ENCODE measurements at regions not wholly inside any gene's neighbourhood (a gene's known extent, or its start where the extent isn't known, plus 50 kb on each side); places are given as distances from the start of the nearest gene placed in this dataset.
A peak's percentile ranks its signal among the peaks of the same experiment; 100 is the strongest.

DNA sequence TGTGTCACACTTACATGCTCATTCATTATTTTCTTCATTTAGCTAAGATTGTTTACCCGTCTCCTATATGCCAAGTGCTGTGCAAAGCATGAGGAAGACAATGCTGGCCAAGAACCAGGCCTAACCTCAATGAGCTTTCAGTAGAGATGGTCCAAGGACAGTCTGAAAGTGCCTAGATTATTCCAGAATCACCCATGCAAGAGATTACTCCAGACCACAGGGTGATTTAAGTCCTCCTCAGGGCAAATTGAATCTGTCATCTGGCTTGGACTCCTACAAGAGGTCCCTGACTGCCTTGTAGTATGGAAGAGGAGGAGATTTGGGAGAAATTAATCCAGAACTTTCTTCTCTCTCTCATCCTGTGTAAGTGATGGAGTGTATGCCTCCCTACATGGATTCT is 99.4 kb upstream of the NDP start:
- no peaks in the 10 kb centered on the region for H4K20me1 ChIP-seq (ENCODE audit: insufficient read depth)
- no peaks in the 10 kb centered on the region for H3K9me3 ChIP-seq (ENCODE audit: control insufficient read depth in 1 of 2, insufficient read depth in 1 of 2, low read depth in 1 of 2, low read length in 2 of 2)
- CTCF ChIA-PET: no interaction called here
- TF ChIP-seq POLR2AphosphoS5 (IDR thresholded peaks at IDR 0.05; ENCODE audit: low read depth, low read length) (no peak), TCF7L2 (IDR thresholded peaks at IDR 0.05; ENCODE audit: borderline replicate concordance, extremely low read depth, insufficient read depth, insufficient read length) (no peak), EZH2 (IDR thresholded peaks at IDR 0.05) (no peak), POLR2A (IDR thresholded peaks at IDR 0.05; ENCODE audit: borderline replicate concordance, extremely low read depth, insufficient read depth, insufficient read length) (no peak), ELF1 (IDR thresholded peaks at IDR 0.05; ENCODE audit: borderline replicate concordance, low read depth) (no peak), MAX (IDR thresholded peaks at IDR 0.05) (no peak), JUND (IDR thresholded peaks at IDR 0.05) (no peak), EZH2phosphoT487 (IDR thresholded peaks at IDR 0.05; ENCODE audit: borderline replicate concordance) (no peak), EGR1 (IDR thresholded peaks at IDR 0.05; ENCODE audit: low read depth) (no peak), SP1 (IDR thresholded peaks at IDR 0.05; ENCODE audit: low read depth) (no peak), SIN3A (IDR thresholded peaks at IDR 0.05; ENCODE audit: low read depth) (no peak), YY1 (IDR thresholded peaks at IDR 0.05; ENCODE audit: extremely low read depth, insufficient replicate concordance, low read depth, low read length) (no peak), ZNF274 (IDR thresholded peaks at IDR 0.05; ENCODE audit: low read depth, low read length) (no peak), ZFX (IDR thresholded peaks at IDR 0.05) (no peak), CEBPB (IDR thresholded peaks at IDR 0.05; ENCODE audit: low read depth) (no peak)
- TF ChIP-seq, protein P1, sequence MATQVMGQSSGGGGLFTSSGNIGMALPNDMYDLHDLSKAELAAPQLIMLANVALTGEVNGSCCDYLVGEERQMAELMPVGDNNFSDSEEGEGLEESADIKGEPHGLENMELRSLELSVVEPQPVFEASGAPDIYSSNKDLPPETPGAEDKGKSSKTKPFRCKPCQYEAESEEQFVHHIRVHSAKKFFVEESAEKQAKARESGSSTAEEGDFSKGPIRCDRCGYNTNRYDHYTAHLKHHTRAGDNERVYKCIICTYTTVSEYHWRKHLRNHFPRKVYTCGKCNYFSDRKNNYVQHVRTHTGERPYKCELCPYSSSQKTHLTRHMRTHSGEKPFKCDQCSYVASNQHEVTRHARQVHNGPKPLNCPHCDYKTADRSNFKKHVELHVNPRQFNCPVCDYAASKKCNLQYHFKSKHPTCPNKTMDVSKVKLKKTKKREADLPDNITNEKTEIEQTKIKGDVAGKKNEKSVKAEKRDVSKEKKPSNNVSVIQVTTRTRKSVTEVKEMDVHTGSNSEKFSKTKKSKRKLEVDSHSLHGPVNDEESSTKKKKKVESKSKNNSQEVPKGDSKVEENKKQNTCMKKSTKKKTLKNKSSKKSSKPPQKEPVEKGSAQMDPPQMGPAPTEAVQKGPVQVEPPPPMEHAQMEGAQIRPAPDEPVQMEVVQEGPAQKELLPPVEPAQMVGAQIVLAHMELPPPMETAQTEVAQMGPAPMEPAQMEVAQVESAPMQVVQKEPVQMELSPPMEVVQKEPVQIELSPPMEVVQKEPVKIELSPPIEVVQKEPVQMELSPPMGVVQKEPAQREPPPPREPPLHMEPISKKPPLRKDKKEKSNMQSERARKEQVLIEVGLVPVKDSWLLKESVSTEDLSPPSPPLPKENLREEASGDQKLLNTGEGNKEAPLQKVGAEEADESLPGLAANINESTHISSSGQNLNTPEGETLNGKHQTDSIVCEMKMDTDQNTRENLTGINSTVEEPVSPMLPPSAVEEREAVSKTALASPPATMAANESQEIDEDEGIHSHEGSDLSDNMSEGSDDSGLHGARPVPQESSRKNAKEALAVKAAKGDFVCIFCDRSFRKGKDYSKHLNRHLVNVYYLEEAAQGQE (IDR thresholded peaks at IDR 0.05; ENCODE audit: low read depth): no peak
- TF ChIP-seq, protein P2, sequence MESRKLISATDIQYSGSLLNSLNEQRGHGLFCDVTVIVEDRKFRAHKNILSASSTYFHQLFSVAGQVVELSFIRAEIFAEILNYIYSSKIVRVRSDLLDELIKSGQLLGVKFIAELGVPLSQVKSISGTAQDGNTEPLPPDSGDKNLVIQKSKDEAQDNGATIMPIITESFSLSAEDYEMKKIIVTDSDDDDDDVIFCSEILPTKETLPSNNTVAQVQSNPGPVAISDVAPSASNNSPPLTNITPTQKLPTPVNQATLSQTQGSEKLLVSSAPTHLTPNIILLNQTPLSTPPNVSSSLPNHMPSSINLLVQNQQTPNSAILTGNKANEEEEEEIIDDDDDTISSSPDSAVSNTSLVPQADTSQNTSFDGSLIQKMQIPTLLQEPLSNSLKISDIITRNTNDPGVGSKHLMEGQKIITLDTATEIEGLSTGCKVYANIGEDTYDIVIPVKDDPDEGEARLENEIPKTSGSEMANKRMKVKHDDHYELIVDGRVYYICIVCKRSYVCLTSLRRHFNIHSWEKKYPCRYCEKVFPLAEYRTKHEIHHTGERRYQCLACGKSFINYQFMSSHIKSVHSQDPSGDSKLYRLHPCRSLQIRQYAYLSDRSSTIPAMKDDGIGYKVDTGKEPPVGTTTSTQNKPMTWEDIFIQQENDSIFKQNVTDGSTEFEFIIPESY (IDR thresholded peaks at IDR 0.05; ENCODE audit: extremely low read depth, insufficient replicate concordance, low read length): no peak
- TF ChIP-seq, protein P3, sequence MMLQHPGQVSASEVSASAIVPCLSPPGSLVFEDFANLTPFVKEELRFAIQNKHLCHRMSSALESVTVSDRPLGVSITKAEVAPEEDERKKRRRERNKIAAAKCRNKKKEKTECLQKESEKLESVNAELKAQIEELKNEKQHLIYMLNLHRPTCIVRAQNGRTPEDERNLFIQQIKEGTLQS (IDR thresholded peaks at IDR 0.05): no peak
- H3K4me2 ChIP-seq (ENCODE audit: low read length): peak overlapping the region; percentile 40
- no peaks in the 10 kb centered on the region for H3K9me2 ChIP-seq (ENCODE audit: insufficient read depth)
- no peaks in the 10 kb centered on the region for H3K79me2 ChIP-seq (ENCODE audit: insufficient read depth, low read length)
- no peak overlapping the region for H3K4me3 ChIP-seq (replicated peaks in 1 of 2; ENCODE audit: low read depth in 1 of 2, low read length in 2 of 2)
- no peak overlapping the region for H3K9ac ChIP-seq (ENCODE audit: low read length)
- H3K36me3 ChIP-seq (ENCODE audit: control insufficient read depth in 1 of 2, insufficient read depth in 2 of 2, low read length in 2 of 2): no peaks in the 10 kb centered on the region
- BruUV-seq (replicated peaks): no TSS peak
- DNase-seq (ENCODE audit: low read depth, low spot score) (no peak), ATAC-seq (no peak)
- no peak overlapping the region for H2AFZ ChIP-seq (ENCODE audit: low read depth, low read length, poor library complexity, severe bottlenecking)
- H3K27ac ChIP-seq (ENCODE audit: low read depth, low read length): no peak overlapping the region
- RAD21 ChIA-PET (ENCODE audit: low non-redundant PET in 1 of 2, low total read pairs in 2 of 2, uncharacterized antibody in 2 of 2, unreplicated experiment in 2 of 2): no interaction called here
- POLR2A ChIA-PET: no interaction called here
- H3K27me3 ChIP-seq (ENCODE audit: insufficient read depth, low read length): no peaks in the 10 kb centered on the region
- intact Hi-C loops (cut with micrococcal nuclease): no loop called here
- peaks cover 0 to 15% of the 10 kb centered on the region in 2 experiments; a peak in 2 of 4 replicates for H3K4me1 ChIP-seq (ENCODE audit: control insufficient read depth in 1 of 2, insufficient read depth in 2 of 2, low read length in 2 of 2)
